K562 (cell line): ENCODE measurements at regions not wholly inside any gene's neighbourhood (a gene's known extent, or its start where the extent isn't known, plus 50 kb on each side); places are given as distances from the start of the nearest gene placed in this dataset.

ENCODE experiments used
- ATAC-seq: fragments of 200-7000 bp; cut with Tn5 transposase; 3 replicates; pipeline ENCODE4 v1.9.1; 2020; ENCODE audit warnings: moderate library complexity
- BruUV-seq: library from RNA; stranded (reverse); fragments of 400-500 nt; replicated peaks from 2 replicates; lab custom pipeline; 2021; lab: Mats Ljungman, UMichigan
- CTCF ChIA-PET: fragments of 300-600 bp; formaldehyde crosslinking; extraction: SDS; loops from one replicate; lab custom pipeline; 2021; ENCODE audit warnings: low intra/inter-chr PET ratio; lab: Yijun Ruan, JAX
- POLR2A ChIA-PET: fragments of 300-600, 350-650 bp; sonication (Branson Sonifier 250); formaldehyde crosslinking; extraction: SDS; loops from one replicate; lab custom pipeline; 2021; ENCODE audit warnings: antibody characterized with exemption, inconsistent platforms; lab: Yijun Ruan, JAX
- DNase-seq, 4 experiments: peaks; one replicate each; pipeline versions ENCODE4 v3.0.0 to v3.0.0-alpha.2; 2011 to 2018; ENCODE audit warnings: low spot score in 3 of 4, mixed read lengths in 3 of 4; ENCODE audit errors: extremely low read depth in 1 of 4
- FAIRE-seq: peaks from 2 replicates; lab custom pipeline; 2011; peaks lifted over from hg19 to GRCh38; lab: Jason Lieb, UNC
- H2AFZ ChIP-seq: 2 replicates; pipeline ENCODE4 v1.6.0; 2011; ENCODE audit warnings: low read depth, low read length, control low read depth, inconsistent platforms
- H3K27ac ChIP-seq: fragments of 200-600 bp; 3 replicates; pipeline ENCODE4 v1.8.0; 2011; ENCODE audit warnings: low read depth, mild to moderate bottlenecking, control low read depth, inconsistent platforms, low read length, moderate library complexity, mixed read lengths; ENCODE audit errors: extremely low read depth
- H3K27me3 ChIP-seq, 2 experiments: fragments of 300-600 bp in 1 of 2; 2 replicates in 1 of 2; 3 replicates in 1 of 2; pipeline versions ENCODE4 v1.6.0 to v1.8.0; 2011; ENCODE audit warnings: inconsistent platforms in 2 of 2, low read length in 2 of 2, mild to moderate bottlenecking in 1 of 2, mixed read lengths in 1 of 2, moderate library complexity in 1 of 2; ENCODE audit not compliant: control insufficient read depth in 2 of 2, insufficient read depth in 2 of 2
- H3K36me3 ChIP-seq: fragments of 300-600 bp; 3 replicates; pipeline ENCODE4 v1.8.0; 2011; ENCODE audit warnings: mild to moderate bottlenecking, low read length, inconsistent platforms; ENCODE audit not compliant: control insufficient read depth, insufficient read depth
- H3K4me1 ChIP-seq, 2 experiments: fragments of 200-600 bp in 1 of 2; replicated peaks in 1 of 2; 2 replicates in 1 of 2; 3 replicates in 1 of 2; pipeline versions ENCODE4 v1.5.1 to v1.8.0; 2011; ENCODE audit warnings: inconsistent platforms in 2 of 2, low read length in 2 of 2, mild to moderate bottlenecking in 1 of 2, mixed read lengths in 1 of 2, moderate library complexity in 1 of 2; ENCODE audit not compliant: control insufficient read depth in 2 of 2, insufficient read depth in 2 of 2
- H3K4me2 ChIP-seq: 2 replicates; pipeline ENCODE4 v1.6.1; 2011; ENCODE audit warnings: low read length, control low read depth, inconsistent platforms, mixed read lengths; ENCODE audit not compliant: insufficient read depth
- H3K4me3 ChIP-seq: fragments of 200-600 bp; sonication (generic), shearing (Covaris generic); 2 replicates; pipeline ENCODE4 v1.5.1; 2016; ENCODE audit warnings: control low read depth, inconsistent platforms
- H3K79me2 ChIP-seq: fragments of 200-600 bp; 3 replicates; pipeline ENCODE4 v1.8.0; 2011; ENCODE audit warnings: low read length, inconsistent platforms; ENCODE audit not compliant: control insufficient read depth, insufficient read depth
- H3K9ac ChIP-seq, 2 experiments: 2 replicates each; pipeline versions ENCODE4 v1.6.0 to v1.6.1; 2011; ENCODE audit warnings: low read depth in 2 of 2, low read length in 2 of 2, control low read depth in 1 of 2, inconsistent platforms in 1 of 2, mild to moderate bottlenecking in 1 of 2, mixed read lengths in 1 of 2; ENCODE audit not compliant: insufficient read depth in 1 of 2
- H3K9me1 ChIP-seq: one replicate; pipeline ENCODE4 v1.6.0; 2011; ENCODE audit warnings: inconsistent platforms, mild to moderate bottlenecking, low read length, moderate library complexity; ENCODE audit not compliant: control insufficient read depth, insufficient read depth
- H3K9me3 ChIP-seq: replicated peaks from 2 replicates; pipeline ENCODE4 v1.5.1; 2011; ENCODE audit warnings: low read depth, low read length, inconsistent platforms; ENCODE audit not compliant: control insufficient read depth, insufficient read depth
- H4K20me1 ChIP-seq: replicated peaks from 2 replicates; pipeline ENCODE4 v1.6.1; 2011; ENCODE audit warnings: low read length, inconsistent platforms, mixed read lengths; ENCODE audit not compliant: control insufficient read depth, insufficient read depth
- MAX ChIP-seq: sonication (generic); formaldehyde crosslinking; IDR thresholded peaks from 2 replicates; pipeline ENCODE4 v1.9.0; 2022; ENCODE audit warnings: mild to moderate bottlenecking, missing genetic modification reagents
- MEIS2 ChIP-seq: fragments of 450-650 bp; IDR thresholded peaks from 2 replicates; pipeline ENCODE4 v1.6.1; 2014; ENCODE audit warnings: mild to moderate bottlenecking; ENCODE audit not compliant: partially characterized antibody
- MYBL2 ChIP-seq, 2 experiments: fragments of 450-650 bp in 1 of 2; sonication (generic) in 1 of 2; formaldehyde crosslinking in 1 of 2; IDR thresholded peaks; 2 replicates each; pipeline versions ENCODE4 v1.6.1 to v1.8.1; 2017 to 2022; ENCODE audit warnings: borderline replicate concordance in 1 of 2, inconsistent platforms in 1 of 2, low read depth in 1 of 2, mild to moderate bottlenecking in 1 of 2, missing genetic modification reagents in 1 of 2, moderate library complexity in 1 of 2
- PHB2 ChIP-seq: fragments of 450-650 bp; IDR thresholded peaks from 2 replicates; pipeline ENCODE4 v1.6.1; 2017; ENCODE audit warnings: low read depth
- RAD51 ChIP-seq: fragments of 450-650 bp; IDR thresholded peaks from 2 replicates; pipeline ENCODE4 v1.7.1; 2016; ENCODE audit warnings: low read depth, mild to moderate bottlenecking, borderline replicate concordance
- RUNX1 ChIP-seq: sonication (generic); IDR thresholded peaks from 2 replicates; pipeline ENCODE4 v1.6.1; 2016; ENCODE audit warnings: antibody characterized with exemption, low read depth
- ZBTB2 ChIP-seq: fragments of 450-650 bp; IDR thresholded peaks from 2 replicates; pipeline ENCODE4 v1.6.1; 2016; ENCODE audit warnings: antibody characterized with exemption
- ZKSCAN8 ChIP-seq: fragments of 200-800 bp; sonication (Bioruptor generic); IDR thresholded peaks from 2 replicates; pipeline ENCODE4 v1.6.1; 2016; ENCODE audit warnings: missing genetic modification characterization, missing compliant biosample characterization
- ZNF311 ChIP-seq: fragments of 250-450 bp; sonication (Bioruptor Pico); IDR thresholded peaks from 2 replicates; pipeline ENCODE4 v1.4.0; 2020; ENCODE audit warnings: mild to moderate bottlenecking, moderate library complexity
- ZNF324 ChIP-seq: fragments of 250-450 bp; sonication (Bioruptor Pico); IDR thresholded peaks from 2 replicates; pipeline ENCODE4 v1.4.0; 2020; ENCODE audit warnings: mild to moderate bottlenecking
- ZNF780A ChIP-seq: fragments of 250-450 bp; sonication (Bioruptor Pico); IDR thresholded peaks from 2 replicates; pipeline ENCODE4 v1.5.0; 2021; ENCODE audit warnings: mild to moderate bottlenecking
- WGBS: fragments of 100-300 bp; shearing (Covaris generic); methylation state at CpG from one replicate; pipeline ENCODE4 v1.1.6; 2016; ENCODE audit warnings: low coverage, mixed read lengths; ENCODE audit not compliant: insufficient coverage; ENCODE audit errors: missing lambda C conversion rate; 5-methylcytosine and 5-hydroxymethylcytosine counted together
- in situ Hi-C: fragments of 300-500 bp; cut with MboI; formaldehyde crosslinking; loops from 4 replicates; pipeline ENCODE4 v1.15.0; 2018; ENCODE audit warnings: inconsistent platforms, mixed read lengths
- intact Hi-C: fragments of 100-400 bp; cut with micrococcal nuclease; formaldehyde crosslinking; loops from 2 replicates; pipeline ENCODE4 v1.14.2; 2022
- TF ChIP-seq, protein P1 (sequence below): fragments of 250-450 bp; sonication (Bioruptor Pico); IDR thresholded peaks from 2 replicates; pipeline ENCODE4 v1.4.0; 2020; ENCODE audit warnings: borderline replicate concordance

- 0% methylated on average over 1 of the region's 1 CpG for WGBS
- no peak for FAIRE-seq
- no peak overlapping the region for H3K27ac ChIP-seq
These were observed 217.2 kb downstream of the XPNPEP1 start for GRCh38 chr10:109706026-109706560.

More at GRCh38 chr10:109706026-109706560, 217.2 kb downstream of the XPNPEP1 start:
- Histone ChIP-seq H3K79me2 (no peaks in the 10 kb centered on the region), H3K9me1 (no peaks in the 10 kb centered on the region), H3K36me3 (no peaks in the 10 kb centered on the region), H3K4me3 (no peak overlapping the region), H3K9me3 (no peaks in the 10 kb centered on the region), H3K9ac (no peak overlapping the region), H2AFZ (no peak overlapping the region), H3K4me1 (no peaks in the 10 kb centered on the region), H3K27me3 (no peaks in the 10 kb centered on the region), H4K20me1 (no peaks in the 10 kb centered on the region), H3K4me2 (no peak overlapping the region)
- DNase-seq (no peak), ATAC-seq (no peak)
- no TSS peak for BruUV-seq
- intact Hi-C loops: no loop called here
- in situ Hi-C loops: no loop called here
- POLR2A ChIA-PET: interaction anchor here (1.0 kb wide), 1 partner anchor 10 kb away, joined by 5 read pairs; no protein-coding TSS in a partner anchor
- CTCF ChIA-PET: no interaction called here
- TF ChIP-seq RAD51 (no peak), ZKSCAN8 (CRISPR knock-in tag) (no peak), ZNF324 (CRISPR knock-in tag) (no peak), MAX (CRISPR knock-in tag) (no peak), MYBL2 (IDR thresholded peaks at IDR 0.05; ENCODE audit: low read depth) (no peak), MYBL2 (CRISPR knock-in tag; IDR thresholded peaks at IDR 0.05; ENCODE audit: borderline replicate concordance) (no peak), ZNF311 (CRISPR knock-in tag) (no peak), ZNF780A (CRISPR knock-in tag) (no peak), MEIS2 (no peak), ZBTB2 (no peak), RUNX1 (no peak), PHB2 (no peak)
- TF ChIP-seq, protein P1, sequence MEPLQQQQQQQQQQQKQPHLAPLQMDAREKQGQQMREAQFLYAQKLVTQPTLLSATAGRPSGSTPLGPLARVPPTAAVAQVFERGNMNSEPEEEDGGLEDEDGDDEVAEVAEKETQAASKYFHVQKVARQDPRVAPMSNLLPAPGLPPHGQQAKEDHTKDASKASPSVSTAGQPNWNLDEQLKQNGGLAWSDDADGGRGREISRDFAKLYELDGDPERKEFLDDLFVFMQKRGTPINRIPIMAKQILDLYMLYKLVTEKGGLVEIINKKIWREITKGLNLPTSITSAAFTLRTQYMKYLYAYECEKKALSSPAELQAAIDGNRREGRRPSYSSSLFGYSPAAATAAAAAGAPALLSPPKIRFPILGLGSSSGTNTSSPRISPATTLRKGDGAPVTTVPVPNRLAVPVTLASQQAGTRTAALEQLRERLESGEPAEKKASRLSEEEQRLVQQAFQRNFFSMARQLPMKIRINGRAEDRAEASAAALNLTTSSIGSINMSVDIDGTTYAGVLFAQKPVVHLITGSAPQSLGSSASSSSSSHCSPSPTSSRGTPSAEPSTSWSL: no peak
